Right lobe of liver (tissue), 6 donors: ENCODE measurements at regions not wholly inside any gene's neighbourhood (a gene's known extent, or its start where the extent isn't known, plus 50 kb on each side); places are given as distances from the start of the nearest gene placed in this dataset.

Source experiments
- ATAC-seq, 4 donors: fragments of 200-7000 bp; cut with Tn5 transposase; one replicate each; pipeline ENCODE4 v1.9.1; 2020; ENCODE audit warnings: mild to moderate bottlenecking in 4 of 4, moderate library complexity in 4 of 4
- DNase-seq, 3 donors: peaks; one replicate each; pipeline ENCODE4 v3.0.0-alpha.2; 2020
- H3K27ac ChIP-seq, 3 donors: fragments of 200-600 bp; one replicate each; pipeline ENCODE4 v1.8.0; 2022
- H3K27me3 ChIP-seq, 2 donors: fragments of 200-600 bp; one replicate each; pipeline ENCODE4 v1.8.0; 2022
- H3K36me3 ChIP-seq, 4 donors: fragments of 200-600 bp; sonication (generic) in 1 of 4; one replicate each; pipeline versions ENCODE4 v1.5.1 to v1.8.0; 2017 to 2022; ENCODE audit warnings: control low read depth in 1 of 4
- H3K4me1 ChIP-seq, 4 donors: fragments of 200-600 bp; sonication (generic) in 1 of 4; one replicate each; pipeline versions ENCODE4 v1.5.1 to v1.8.0; 2017 to 2022; ENCODE audit warnings: control low read depth in 1 of 4
- H3K4me3 ChIP-seq, 3 donors: fragments of 200-600 bp; one replicate each; pipeline ENCODE4 v1.8.0; 2022
- H3K9me3 ChIP-seq, 4 donors: fragments of 200-600 bp; sonication (generic) in 1 of 4; one replicate each; pipeline versions ENCODE4 v1.5.1 to v1.8.0; 2017 to 2022; ENCODE audit warnings: control low read depth in 1 of 4
- POLR2A ChIP-seq: fragments of 450-650 bp; IDR thresholded peaks from one replicate; pipeline ENCODE4 v1.6.1; 2017; ENCODE audit warnings: antibody characterized with exemption, mild to moderate bottlenecking
- WGBS: methylation state at CpG from one replicate; pipeline ENCODE4 v1.1.6; 2018; ENCODE audit warnings: low coverage, low lambda C conversion rate; ENCODE audit not compliant: insufficient coverage; ENCODE audit errors: missing lambda C conversion rate; 5-methylcytosine and 5-hydroxymethylcytosine counted together
- intact Hi-C, 2 donors: fragments of 100-400 bp; cut with DNase I; formaldehyde crosslinking; loops; one replicate each; pipeline versions ENCODE4 v1.11.2 to v1.14.1; 2022
- small RNA-seq, 2 experiments: library from RNA; depleted of rRNA; stranded (forward); fragments of <200 nt; gene quantifications; one replicate each; pipeline ENCODE3, GENCODE V24; 2016
- TF ChIP-seq, protein P1 (sequence below), 4 donors: fragments of 200-600 bp in 3 of 4; fragments of 450-650 bp in 1 of 4; IDR thresholded peaks; one replicate each; pipeline versions ENCODE4 v1.5.1 to v1.8.0; 2016 to 2022; ENCODE audit warnings: antibody characterized with exemption in 4 of 4, mild to moderate bottlenecking in 2 of 4
- donor health status: DM: no; HTN: yes; CAD: no.
- donor health status: DM: no; HTN: no; CAD: no.
- donor health status: DM: no; HTN: no; CAD: no.
- donor health status: DM: no; HTN: yes; CAD: no.
- donor health status: DM: no; HTN: yes; CAD: no.

DNA sequence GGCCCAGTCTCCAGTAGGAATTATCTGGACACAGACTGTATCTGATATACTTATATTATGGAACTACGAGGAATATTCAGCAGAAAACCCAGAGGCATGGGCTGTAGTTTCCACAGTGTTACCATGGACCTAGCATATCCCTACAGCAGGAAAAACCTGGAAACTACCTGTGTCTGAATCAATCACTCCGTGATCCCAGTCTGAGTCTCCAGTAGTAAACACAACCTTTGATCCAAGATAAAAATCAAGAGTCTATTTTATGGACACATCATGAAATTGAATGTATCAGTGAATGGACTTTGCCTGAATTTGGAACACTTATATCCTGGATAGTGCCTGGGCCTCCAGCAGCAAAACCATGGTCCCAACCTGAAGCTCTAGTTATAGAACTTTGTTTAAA, 57.5 kb upstream of the RBMY1B start:
- H3K9me3 ChIP-seq, result no peaks in the 10 kb centered on the region
- DNase-seq (no peak), ATAC-seq (peak in 1 of 4 donors; percentile 69)
- H3K4me3 ChIP-seq, result no peak overlapping the region
- H3K36me3 ChIP-seq, result no peaks in the 10 kb centered on the region
- no peak overlapping the region for H3K27ac ChIP-seq
- no peaks in the 10 kb centered on the region for H3K27me3 ChIP-seq
- no CpG with 5 or more reads among the region's 2 CpGs for WGBS
- H3K4me1 ChIP-seq, result no peaks in the 10 kb centered on the region
- intact Hi-C loops, result no loop called here
- TF ChIP-seq, protein P1, sequence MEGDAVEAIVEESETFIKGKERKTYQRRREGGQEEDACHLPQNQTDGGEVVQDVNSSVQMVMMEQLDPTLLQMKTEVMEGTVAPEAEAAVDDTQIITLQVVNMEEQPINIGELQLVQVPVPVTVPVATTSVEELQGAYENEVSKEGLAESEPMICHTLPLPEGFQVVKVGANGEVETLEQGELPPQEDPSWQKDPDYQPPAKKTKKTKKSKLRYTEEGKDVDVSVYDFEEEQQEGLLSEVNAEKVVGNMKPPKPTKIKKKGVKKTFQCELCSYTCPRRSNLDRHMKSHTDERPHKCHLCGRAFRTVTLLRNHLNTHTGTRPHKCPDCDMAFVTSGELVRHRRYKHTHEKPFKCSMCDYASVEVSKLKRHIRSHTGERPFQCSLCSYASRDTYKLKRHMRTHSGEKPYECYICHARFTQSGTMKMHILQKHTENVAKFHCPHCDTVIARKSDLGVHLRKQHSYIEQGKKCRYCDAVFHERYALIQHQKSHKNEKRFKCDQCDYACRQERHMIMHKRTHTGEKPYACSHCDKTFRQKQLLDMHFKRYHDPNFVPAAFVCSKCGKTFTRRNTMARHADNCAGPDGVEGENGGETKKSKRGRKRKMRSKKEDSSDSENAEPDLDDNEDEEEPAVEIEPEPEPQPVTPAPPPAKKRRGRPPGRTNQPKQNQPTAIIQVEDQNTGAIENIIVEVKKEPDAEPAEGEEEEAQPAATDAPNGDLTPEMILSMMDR (IDR thresholded peaks at IDR 0.05), result no peak
- no peak for TF ChIP-seq POLR2A

DNA sequence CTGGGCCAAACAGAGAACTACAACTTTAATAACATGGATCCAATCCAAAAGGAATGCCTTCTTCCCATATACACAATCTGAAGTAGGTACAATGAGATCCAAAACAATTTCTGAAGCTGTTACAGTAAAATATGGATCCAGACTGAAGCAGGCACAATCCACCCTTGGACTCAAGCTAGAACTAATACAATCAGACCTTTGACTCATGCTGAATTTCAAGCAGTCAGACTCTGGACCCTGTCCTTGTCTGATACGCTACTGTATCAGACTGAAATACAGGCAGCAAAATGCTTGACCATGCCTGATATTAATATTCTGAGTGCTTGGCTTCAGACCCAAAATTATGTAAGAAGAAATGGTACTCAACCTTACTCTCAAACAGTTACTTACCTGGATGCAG, 57.0 kb upstream of the RBMY1B start:
- H3K4me1 ChIP-seq, result no peaks in the 10 kb centered on the region
- no peak for TF ChIP-seq POLR2A
- TF ChIP-seq, protein P1 (IDR thresholded peaks at IDR 0.05), result no peak

DNA sequence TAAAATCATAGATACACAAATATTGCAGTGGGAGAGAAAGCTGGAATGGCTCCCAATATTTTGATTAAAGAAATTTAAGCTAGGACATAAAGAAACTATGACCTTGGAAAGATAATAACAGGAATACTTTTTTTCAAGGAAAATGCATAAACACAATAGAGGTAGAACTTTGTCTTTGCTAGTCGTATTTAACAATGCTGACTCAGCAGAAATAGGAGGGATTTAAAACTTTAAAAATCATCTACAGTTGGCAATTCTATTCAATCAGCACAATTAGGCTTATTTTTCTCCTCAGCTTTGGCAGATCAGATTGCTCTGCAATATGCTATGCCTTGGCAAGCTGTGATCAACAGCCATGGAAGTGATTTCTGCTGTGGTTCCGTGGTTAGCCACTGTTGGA, 51.5 kb upstream of the RBMY1B start:
- Histone ChIP-seq H3K4me3 (no peak overlapping the region), H3K9me3 (no peaks in the 10 kb centered on the region), H3K4me1 (no peaks in the 10 kb centered on the region), H3K27ac (no peak overlapping the region), H3K27me3 (no peaks in the 10 kb centered on the region), H3K36me3 (no peaks in the 10 kb centered on the region)
- TF ChIP-seq POLR2A, result no peak
- TF ChIP-seq, protein P1 (IDR thresholded peaks at IDR 0.05), result no peak
- no peak for DNase-seq
- intact Hi-C loops, result no loop called here
- WGBS, result no CpG with 5 or more reads among the region's 2 CpGs
- ATAC-seq, result no peak

More for the DNA sequence above, 57.0 kb upstream of the RBMY1B start:
- no peaks in the 10 kb centered on the region for H3K9me3 ChIP-seq
- H3K27me3 ChIP-seq, result no peaks in the 10 kb centered on the region
- WGBS, result no CpG with 5 or more reads among the region's 1 CpG
- ATAC-seq (peak in 1 of 4 donors; percentile 54), DNase-seq (no peak)
- no peak overlapping the region for H3K27ac ChIP-seq
- no peak overlapping the region for H3K4me3 ChIP-seq
- intact Hi-C loops, result no loop called here
- no peaks in the 10 kb centered on the region for H3K36me3 ChIP-seq

Small RNAs in the stretch of these regions (small RNA-seq; reads per million reads assigned to genes)
- 0 reads per million in 2 experiments for gene AC010086.2
